Brain microvascular endothelial cell (primary cell): ENCODE measurements at regions not wholly inside any gene's neighbourhood (a gene's known extent, or its start where the extent isn't known, plus 50 kb on each side); places are given as distances from the start of the nearest gene placed in this dataset.

Source experiments
- DNase-seq: peaks from one replicate; pipeline ENCODE4 v3.0.0-alpha.2; 2020
- H3K27ac ChIP-seq: fragments of 250-450 bp; sonication (Bioruptor Pico); 2 replicates; pipeline ENCODE4 v1.5.1; 2020; ENCODE audit warnings: mild to moderate bottlenecking, moderate library complexity
- H3K27me3 ChIP-seq: fragments of 250-450 bp; sonication (Bioruptor Pico); replicated peaks from 2 replicates; pipeline ENCODE4 v1.5.1; 2020; ENCODE audit warnings: mild to moderate bottlenecking
- H3K36me3 ChIP-seq: fragments of 250-450 bp; sonication (Bioruptor Pico); replicated peaks from 2 replicates; pipeline ENCODE4 v1.5.1; 2020; ENCODE audit warnings: mild to moderate bottlenecking
- H3K4me3 ChIP-seq: 2 replicates; pipeline ENCODE4 v1.5.1; 2011; ENCODE audit warnings: low read depth, mild to moderate bottlenecking, control low read depth, low read length, moderate library complexity
- in situ Hi-C: cut with HindIII; loops from 2 replicates; pipeline ENCODE4 v1.10.0; 2017; ENCODE audit warnings: low sequenced_read_pairs, low pct_ligation_motif_present
- TF ChIP-seq, protein P1 (sequence below): IDR thresholded peaks from 2 replicates; pipeline ENCODE4 v1.5.1; 2011; ENCODE audit warnings: low read depth, mild to moderate bottlenecking, moderate library complexity, low read length, control low read depth, inconsistent platforms; ENCODE audit errors: missing control alignments

DNA sequence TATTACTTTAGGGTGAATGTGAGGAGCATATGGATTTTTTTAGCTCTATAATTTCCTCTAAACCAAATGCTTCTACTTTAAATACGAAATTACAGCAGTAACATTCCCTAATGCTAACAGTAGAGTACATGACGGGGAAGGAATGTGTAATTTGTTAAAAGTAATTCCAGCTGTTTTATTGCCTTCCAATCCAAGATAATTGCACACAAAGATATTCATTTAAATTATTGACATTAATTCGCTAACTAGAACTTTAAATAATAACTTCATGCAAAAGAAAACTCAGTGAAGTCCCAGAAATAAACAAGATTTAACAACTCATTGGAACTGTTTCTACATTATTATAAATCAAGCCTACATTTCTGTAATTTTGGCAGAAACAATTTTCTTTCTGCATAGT is 261.4 kb upstream of the CFAP20DC start:
- Histone ChIP-seq H3K27me3 (no peaks in the 10 kb centered on the region), H3K36me3 (no peaks in the 10 kb centered on the region), H3K27ac (no peak overlapping the region), H3K4me3 (no peak overlapping the region)
- TF ChIP-seq, protein P1, sequence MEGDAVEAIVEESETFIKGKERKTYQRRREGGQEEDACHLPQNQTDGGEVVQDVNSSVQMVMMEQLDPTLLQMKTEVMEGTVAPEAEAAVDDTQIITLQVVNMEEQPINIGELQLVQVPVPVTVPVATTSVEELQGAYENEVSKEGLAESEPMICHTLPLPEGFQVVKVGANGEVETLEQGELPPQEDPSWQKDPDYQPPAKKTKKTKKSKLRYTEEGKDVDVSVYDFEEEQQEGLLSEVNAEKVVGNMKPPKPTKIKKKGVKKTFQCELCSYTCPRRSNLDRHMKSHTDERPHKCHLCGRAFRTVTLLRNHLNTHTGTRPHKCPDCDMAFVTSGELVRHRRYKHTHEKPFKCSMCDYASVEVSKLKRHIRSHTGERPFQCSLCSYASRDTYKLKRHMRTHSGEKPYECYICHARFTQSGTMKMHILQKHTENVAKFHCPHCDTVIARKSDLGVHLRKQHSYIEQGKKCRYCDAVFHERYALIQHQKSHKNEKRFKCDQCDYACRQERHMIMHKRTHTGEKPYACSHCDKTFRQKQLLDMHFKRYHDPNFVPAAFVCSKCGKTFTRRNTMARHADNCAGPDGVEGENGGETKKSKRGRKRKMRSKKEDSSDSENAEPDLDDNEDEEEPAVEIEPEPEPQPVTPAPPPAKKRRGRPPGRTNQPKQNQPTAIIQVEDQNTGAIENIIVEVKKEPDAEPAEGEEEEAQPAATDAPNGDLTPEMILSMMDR = no peak
- DNase-seq = no peak
- in situ Hi-C loops = no loop called here

DNA sequence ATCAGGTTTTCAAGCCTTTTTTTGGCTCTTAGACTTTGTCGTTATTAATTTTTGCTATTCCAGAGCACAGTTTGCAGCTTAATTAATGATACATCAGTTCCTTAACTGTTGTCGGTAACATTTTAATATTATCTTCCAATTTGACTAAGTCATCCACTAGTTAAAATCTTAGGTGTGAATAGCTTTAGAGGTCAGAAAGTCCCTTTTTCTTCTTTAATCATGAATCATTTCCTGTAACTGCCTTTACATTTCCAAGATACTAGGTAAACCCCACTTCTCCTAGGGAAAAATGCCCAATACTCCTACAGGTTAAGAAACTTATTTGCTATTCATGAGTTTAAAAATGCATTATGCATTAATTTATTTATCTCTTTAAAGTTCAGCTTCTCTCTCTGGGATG is 260.9 kb upstream of the CFAP20DC start:
- H3K27ac ChIP-seq = no peak overlapping the region
- no peak for DNase-seq
- TF ChIP-seq, protein P1 = no peak
- H3K36me3 ChIP-seq = no peaks in the 10 kb centered on the region
- H3K4me3 ChIP-seq = no peak overlapping the region
- H3K27me3 ChIP-seq = no peaks in the 10 kb centered on the region
- in situ Hi-C loops = no loop called here

DNA sequence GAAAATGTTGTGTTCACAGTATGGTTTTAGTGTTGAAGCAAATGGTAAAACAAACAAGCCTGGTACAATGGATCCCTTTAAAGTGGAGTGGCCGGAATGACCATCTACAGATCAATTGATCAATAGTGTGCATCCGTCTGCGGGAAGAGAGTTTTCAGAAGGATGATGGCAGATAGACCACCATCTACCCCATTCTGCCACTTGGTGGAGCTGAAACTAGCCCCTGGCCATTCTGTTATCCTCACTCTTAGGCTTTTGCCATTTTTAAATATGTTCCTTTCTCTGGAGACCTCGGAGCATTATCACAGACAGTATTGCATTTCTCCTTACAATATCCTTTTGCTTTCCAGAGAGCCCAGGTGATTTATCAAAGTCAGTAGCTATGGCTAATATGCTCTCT is 258.9 kb upstream of the CFAP20DC start:
- in situ Hi-C loops = no loop called here
- H3K36me3 ChIP-seq = no peaks in the 10 kb centered on the region
- no peak overlapping the region for H3K27ac ChIP-seq
- no peak for DNase-seq
- no peak overlapping the region for H3K4me3 ChIP-seq
- H3K27me3 ChIP-seq = no peaks in the 10 kb centered on the region
- TF ChIP-seq, protein P1 = peak; percentile 55

DNA sequence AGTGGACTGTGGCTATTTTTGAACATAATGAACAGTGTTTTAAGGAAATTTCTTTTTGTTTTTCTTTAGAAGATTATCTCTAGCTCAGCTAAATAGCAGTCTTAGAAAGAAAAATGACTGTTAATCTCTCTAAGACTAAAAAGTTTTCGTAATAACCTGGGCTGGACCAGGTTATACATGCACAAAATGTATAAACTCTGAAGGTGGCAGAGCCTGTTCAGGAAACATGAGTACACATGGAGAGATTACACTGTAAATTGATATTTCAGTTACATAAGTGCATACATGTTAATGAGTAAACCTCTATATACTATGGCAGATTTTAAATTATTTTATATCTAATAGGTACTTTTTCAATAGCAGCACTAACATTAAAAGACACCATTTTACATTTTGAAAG is 258.2 kb upstream of the CFAP20DC start:
- TF ChIP-seq, protein P1 = no peak
- H3K27ac ChIP-seq = no peak overlapping the region
- no peak overlapping the region for H3K4me3 ChIP-seq
- DNase-seq = no peak
- no peaks in the 10 kb centered on the region for H3K27me3 ChIP-seq
- H3K36me3 ChIP-seq = no peaks in the 10 kb centered on the region
- in situ Hi-C loops = no loop called here

DNA sequence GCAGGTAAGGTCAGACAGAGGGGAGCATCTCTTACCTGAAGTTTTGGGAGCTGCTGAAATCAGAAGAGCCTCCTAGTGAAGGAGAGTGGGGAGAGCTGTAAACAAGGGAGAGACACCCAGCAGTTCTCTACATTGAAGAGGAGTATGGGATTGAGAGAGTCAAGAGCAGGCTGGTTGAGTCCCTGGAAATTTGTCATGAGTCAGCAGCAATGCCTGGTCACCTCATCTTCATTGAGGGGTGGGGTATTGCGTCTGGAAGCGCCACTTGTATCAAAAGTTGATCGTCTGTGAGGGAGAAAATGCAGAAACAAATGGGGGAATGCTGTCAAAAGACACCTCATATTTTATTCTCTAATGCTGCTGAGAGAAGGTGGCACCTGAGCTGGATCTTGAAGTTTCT is 256.6 kb upstream of the CFAP20DC start:
- TF ChIP-seq, protein P1 = no peak
- no peak overlapping the region for H3K4me3 ChIP-seq
- no peak overlapping the region for H3K27ac ChIP-seq
- in situ Hi-C loops = no loop called here
- H3K36me3 ChIP-seq = no peaks in the 10 kb centered on the region
- no peak for DNase-seq
- H3K27me3 ChIP-seq = no peaks in the 10 kb centered on the region

DNA sequence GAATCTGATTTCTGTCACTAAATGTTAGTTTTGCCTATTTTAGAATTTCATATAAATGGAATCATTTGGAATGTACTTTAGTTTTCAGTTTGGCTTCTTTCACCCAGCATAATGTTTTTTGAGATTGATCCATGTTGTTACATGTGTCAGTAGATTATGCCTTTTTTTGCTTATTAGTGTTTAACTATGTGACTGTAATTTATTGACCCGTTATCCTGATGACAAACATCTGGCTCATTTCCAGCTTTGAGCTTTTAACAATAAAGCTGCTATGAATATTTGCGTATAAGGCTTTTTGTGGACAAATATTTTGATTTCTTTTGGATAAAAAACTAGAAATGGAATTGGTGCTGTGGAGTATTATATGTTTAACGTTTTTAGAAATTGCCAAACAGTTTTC is 254.5 kb upstream of the CFAP20DC start:
- no peaks in the 10 kb centered on the region for H3K36me3 ChIP-seq
- in situ Hi-C loops = no loop called here
- H3K4me3 ChIP-seq = no peak overlapping the region
- no peaks in the 10 kb centered on the region for H3K27me3 ChIP-seq
- H3K27ac ChIP-seq = no peak overlapping the region
- DNase-seq = no peak
- TF ChIP-seq, protein P1 = no peak
